Erythroblast (primary cell): ENCODE measurements at regions not wholly inside any gene's neighbourhood (a gene's known extent, or its start where the extent isn't known, plus 50 kb on each side); places are given as distances from the start of the nearest gene placed in this dataset.

ENCODE experiments used
- GATA1 ChIP-seq: IDR thresholded peaks from 2 replicates; pipeline ENCODE4 v1.6.1; 2011; ENCODE audit warnings: low read depth, mild to moderate bottlenecking, control low read depth, low read length, moderate library complexity
- POLR2A ChIP-seq: IDR thresholded peaks from 2 replicates; pipeline ENCODE4 v1.6.1; 2011; ENCODE audit warnings: mild to moderate bottlenecking, low read length

- no peak for TF ChIP-seq POLR2A
- no peak for TF ChIP-seq GATA1
Observed at GRCh38 chr11:76281558-76281906, 75.2 kb upstream of the WNT11 start.
